ENCODE measurements at regions not wholly inside any gene's neighbourhood (a gene's known extent, or its start where the extent isn't known, plus 50 kb on each side); places are given as distances from the start of the nearest gene placed in this dataset.
"Not testable (repeated sequence)": the region's sequence is repeated elsewhere in the genome, so short reads cannot be mapped to it uniquely, and the experiment has no call there.

- no peak for DNase-seq
Observed at GRCh38 chr6:121597654-121598053, 162.2 kb downstream of the GJA1 start.

GRCh38 chr6:121599331-121599730 is 163.9 kb downstream of the GJA1 start:
- not testable (repeated sequence) for DNase-seq

- DNase-seq = no peak
Observed at GRCh38 chr6:121600389-121601168, 165.1 kb downstream of the GJA1 start.

GRCh38 chr6:121603486-121603885 is 168.0 kb downstream of the GJA1 start:
- DNase-seq = no peak

- no peak for DNase-seq
Observed at GRCh38 chr6:121607721-121608120, 172.3 kb downstream of the GJA1 start.

- DNase-seq = no peak
Observed at GRCh38 chr6:121608270-121608669, 172.8 kb downstream of the GJA1 start.

GRCh38 chr6:121609281-121609680 is 173.8 kb downstream of the GJA1 start:
- no peak for DNase-seq

GRCh38 chr6:121612927-121613326 is 177.5 kb downstream of the GJA1 start:
- DNase-seq = no peak

GRCh38 chr6:121614115-121614514 is 178.7 kb downstream of the GJA1 start:
- DNase-seq = no peak

GRCh38 chr6:121615493-121615892 is 180.0 kb downstream of the GJA1 start:
- no peak for DNase-seq

GRCh38 chr6:121616406-121616805 is 181.0 kb downstream of the GJA1 start:
- DNase-seq = no peak

GRCh38 chr6:121617388-121617787 is 181.9 kb downstream of the GJA1 start:
- DNase-seq = no peak

- no peak for DNase-seq
Observed at GRCh38 chr6:121619013-121619412, 183.6 kb downstream of the GJA1 start.

- no peak for DNase-seq
Observed at GRCh38 chr6:121619987-121620740, 184.7 kb downstream of the GJA1 start.

GRCh38 chr6:121627761-121628160 is 192.3 kb downstream of the GJA1 start:
- no peak for DNase-seq

- no peak for DNase-seq
Observed at GRCh38 chr6:121630716-121631115, 195.3 kb downstream of the GJA1 start.

- DNase-seq = not testable (repeated sequence)
Observed at GRCh38 chr6:121631752-121632151, 196.3 kb downstream of the GJA1 start.

GRCh38 chr6:121633309-121633708 is 197.9 kb downstream of the GJA1 start:
- no peak for DNase-seq

GRCh38 chr6:121634586-121634985 is 199.1 kb downstream of the GJA1 start:
- not testable (repeated sequence) for DNase-seq

- no peak for DNase-seq
Observed at GRCh38 chr6:121635355-121635754, 199.9 kb downstream of the GJA1 start.

- DNase-seq = not testable (repeated sequence)
Observed at GRCh38 chr6:121636217-121636616, 200.8 kb downstream of the GJA1 start.

GRCh38 chr6:121639021-121639420 is 203.6 kb downstream of the GJA1 start:
- DNase-seq = no peak

- no peak for DNase-seq
Observed at GRCh38 chr6:121641158-121641557, 205.7 kb downstream of the GJA1 start.

- DNase-seq = no peak
Observed at GRCh38 chr6:121645100-121645745, 209.8 kb downstream of the GJA1 start.
